ENCODE measurements at regions not wholly inside any gene's neighbourhood (a gene's known extent, or its start where the extent isn't known, plus 50 kb on each side); places are given as distances from the start of the nearest gene placed in this dataset.

- H3K4me1 ChIP-seq (replicated peaks) = no peaks in the 10 kb centered on the region
- no peaks in the 10 kb centered on the region for H3K9me3 ChIP-seq
- TF ChIP-seq POLR2AphosphoS5 (IDR thresholded peaks at IDR 0.05) (no peak), POLR2A (IDR thresholded peaks at IDR 0.05) (no peak), CTCF (IDR thresholded peaks at IDR 0.05) (no peak)
- H3K36me3 ChIP-seq = no peaks in the 10 kb centered on the region
- no peaks in the 10 kb centered on the region for H3K27me3 ChIP-seq (replicated peaks; ENCODE audit: insufficient read depth)
- no peak overlapping the region for H3K27ac ChIP-seq
- no peak overlapping the region for H3K4me3 ChIP-seq
- intact Hi-C loops (cut with DNase I) = no loop called here
- DNase-seq (ENCODE audit: low spot score) = no peak
- 12% methylated on average over 1 of the region's 1 CpG for WGBS
Measured at GRCh38 chr7:21099432-21099831, 312.7 kb upstream of the SP8 start.

- Histone ChIP-seq H3K4me1 (replicated peaks) (no peaks in the 10 kb centered on the region), H3K4me3 (no peak overlapping the region), H3K27me3 (replicated peaks; ENCODE audit: insufficient read depth) (no peaks in the 10 kb centered on the region), H3K27ac (no peak overlapping the region), H3K9me3 (no peaks in the 10 kb centered on the region), H3K36me3 (no peaks in the 10 kb centered on the region)
- no peak for DNase-seq (ENCODE audit: low spot score)
- intact Hi-C loops (cut with DNase I) = no loop called here
- TF ChIP-seq POLR2A (IDR thresholded peaks at IDR 0.05) (no peak), CTCF (IDR thresholded peaks at IDR 0.05) (no peak), POLR2AphosphoS5 (IDR thresholded peaks at IDR 0.05) (no peak)
Measured at GRCh38 chr7:21099955-21100354, 313.3 kb upstream of the SP8 start.

GRCh38 chr7:21101541-21101940 is 314.9 kb upstream of the SP8 start:
- WGBS = 95% methylated on average over 2 of the region's 2 CpGs
- intact Hi-C loops (cut with DNase I) = no loop called here
- Histone ChIP-seq H3K4me1 (replicated peaks) (no peaks in the 10 kb centered on the region), H3K36me3 (no peaks in the 10 kb centered on the region), H3K27me3 (replicated peaks; ENCODE audit: insufficient read depth) (no peaks in the 10 kb centered on the region), H3K27ac (no peak overlapping the region), H3K4me3 (no peak overlapping the region), H3K9me3 (no peaks in the 10 kb centered on the region)
- DNase-seq (ENCODE audit: low spot score) = no peak
- no peak for TF ChIP-seq CTCF (IDR thresholded peaks at IDR 0.05)
- no peak for TF ChIP-seq POLR2A (IDR thresholded peaks at IDR 0.05)
- TF ChIP-seq POLR2AphosphoS5 (IDR thresholded peaks at IDR 0.05) = no peak

GRCh38 chr7:21103426-21104123 is 316.9 kb upstream of the SP8 start:
- Histone ChIP-seq H3K4me3 (no peak overlapping the region), H3K27me3 (replicated peaks; ENCODE audit: insufficient read depth) (no peaks in the 10 kb centered on the region), H3K9me3 (no peaks in the 10 kb centered on the region), H3K36me3 (no peaks in the 10 kb centered on the region), H3K27ac (no peak overlapping the region), H3K4me1 (replicated peaks) (peaks cover 3% of the 10 kb centered on the region)
- TF ChIP-seq CTCF (IDR thresholded peaks at IDR 0.05) (no peak), POLR2A (IDR thresholded peaks at IDR 0.05) (no peak), POLR2AphosphoS5 (IDR thresholded peaks at IDR 0.05) (no peak)
- DNase-seq (ENCODE audit: low spot score) = no peak
- WGBS = 79% methylated on average over 4 of the region's 4 CpGs
- intact Hi-C loops (cut with DNase I) = no loop called here

GRCh38 chr7:21104124-21104500 is 317.4 kb upstream of the SP8 start:
- Histone ChIP-seq H3K4me1 (replicated peaks) (peaks cover 3% of the 10 kb centered on the region), H3K4me3 (no peak overlapping the region), H3K36me3 (no peaks in the 10 kb centered on the region), H3K27me3 (replicated peaks; ENCODE audit: insufficient read depth) (no peaks in the 10 kb centered on the region), H3K9me3 (no peaks in the 10 kb centered on the region), H3K27ac (no peak overlapping the region)
- intact Hi-C loops (cut with DNase I) = no loop called here
- WGBS = 86% methylated on average over 4 of the region's 4 CpGs
- DNase-seq (ENCODE audit: low spot score) = no peak
- no peak for TF ChIP-seq CTCF (IDR thresholded peaks at IDR 0.05)
